A204.1 (cell line): ENCODE measurements at regions not wholly inside any gene's neighbourhood (a gene's known extent, or its start where the extent isn't known, plus 50 kb on each side); places are given as distances from the start of the nearest gene placed in this dataset.

Experiments used
- FAIRE-seq: peaks from 2 replicates; lab custom pipeline; 2012; peaks lifted over from hg19 to GRCh38; lab: Jason Lieb, UNC

DNA sequence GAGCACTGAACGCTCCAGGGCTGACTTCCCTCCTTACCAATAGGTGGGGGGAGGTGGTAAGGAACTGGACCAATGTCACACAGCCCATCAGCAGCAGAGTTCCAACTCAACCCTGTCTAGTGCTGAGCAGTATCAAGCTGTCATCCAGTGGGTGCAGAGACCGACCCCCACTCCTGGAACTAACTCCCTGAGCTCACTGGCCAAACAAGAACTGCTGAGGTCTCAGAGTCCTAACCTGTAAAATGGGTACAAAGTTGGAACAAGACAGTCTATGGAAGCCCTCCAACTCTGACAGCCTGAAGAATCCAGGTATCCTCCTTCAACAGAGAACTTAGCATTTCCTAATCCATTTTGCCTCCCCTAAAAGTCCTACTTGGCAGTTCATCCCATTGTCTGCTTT, 91.1 kb upstream of the CLMN start:
- FAIRE-seq = no peak

DNA sequence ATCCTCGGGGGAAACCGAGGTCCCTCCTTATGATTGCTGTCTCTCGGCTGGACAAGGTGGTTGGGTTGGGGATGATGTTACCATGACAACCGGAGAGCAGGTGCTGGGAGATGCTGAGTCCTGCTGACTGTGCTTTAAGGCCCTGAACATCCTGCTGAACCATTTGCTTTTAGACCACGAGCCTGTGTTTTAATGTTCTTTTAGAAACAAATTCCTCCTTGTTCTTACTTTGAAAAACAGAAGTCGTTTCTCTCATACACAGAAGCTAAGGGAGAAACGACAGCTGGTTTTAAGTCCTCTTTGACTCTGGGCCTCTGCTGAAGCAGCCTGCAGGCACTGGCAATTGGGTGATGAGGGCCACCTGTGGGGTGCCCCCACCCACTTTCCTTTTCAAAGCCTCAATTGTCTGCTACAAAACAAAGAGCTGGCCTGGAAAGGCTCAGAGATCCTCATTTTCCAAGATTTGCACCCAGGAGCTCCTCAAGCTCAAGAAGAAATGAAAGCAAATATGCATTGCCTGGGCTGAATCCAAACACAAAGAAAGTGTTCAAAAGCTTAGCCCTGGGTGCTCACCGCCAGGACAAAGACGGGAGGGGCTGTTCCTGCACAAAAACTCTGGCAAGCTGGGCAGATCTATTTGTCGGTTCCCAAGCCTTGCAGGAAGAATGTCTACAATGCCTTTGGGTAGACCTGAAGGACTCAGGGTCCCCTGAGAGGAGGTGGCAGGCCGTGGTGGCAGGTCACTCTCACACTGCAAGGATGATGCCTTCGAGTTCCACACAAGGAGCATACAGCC, 90.0 kb upstream of the CLMN start:
- no peak for FAIRE-seq

DNA sequence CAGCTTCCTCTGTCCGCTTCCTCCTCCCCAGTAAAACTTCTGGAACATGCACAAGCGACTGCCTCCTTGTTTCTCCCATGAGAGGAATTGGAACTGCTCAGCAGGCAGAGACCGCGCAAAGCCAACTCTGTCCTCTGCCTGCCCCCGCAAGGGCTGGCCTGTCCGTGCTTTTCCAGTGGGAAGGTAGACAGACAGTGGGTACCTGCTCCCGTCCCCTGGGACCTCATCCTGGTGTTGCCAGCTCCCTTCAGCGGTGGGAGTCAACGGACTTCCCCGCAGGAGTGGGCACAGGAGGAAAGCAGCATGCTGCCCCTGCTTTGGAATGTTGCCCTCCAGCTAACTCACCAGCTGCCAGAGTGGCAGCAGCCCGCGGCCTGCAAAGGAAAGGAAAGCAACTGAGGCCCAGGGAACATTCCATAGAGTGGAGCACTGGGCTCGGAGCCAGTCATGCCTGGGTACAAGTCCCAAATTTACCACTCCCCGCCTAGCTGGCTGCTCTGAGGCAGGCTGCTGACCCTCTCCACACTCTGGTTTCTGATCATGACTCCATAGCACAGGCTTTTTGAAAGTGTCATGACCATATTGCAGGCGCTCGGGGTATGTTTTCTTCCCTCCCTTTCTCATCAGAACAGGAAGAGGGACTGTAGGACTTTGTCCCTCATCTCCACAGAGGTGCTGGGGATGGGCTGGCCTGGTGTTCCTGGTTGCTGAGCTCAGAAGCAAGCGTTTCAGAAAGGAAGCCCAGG, 89.2 kb upstream of the CLMN start:
- FAIRE-seq = no peak

DNA sequence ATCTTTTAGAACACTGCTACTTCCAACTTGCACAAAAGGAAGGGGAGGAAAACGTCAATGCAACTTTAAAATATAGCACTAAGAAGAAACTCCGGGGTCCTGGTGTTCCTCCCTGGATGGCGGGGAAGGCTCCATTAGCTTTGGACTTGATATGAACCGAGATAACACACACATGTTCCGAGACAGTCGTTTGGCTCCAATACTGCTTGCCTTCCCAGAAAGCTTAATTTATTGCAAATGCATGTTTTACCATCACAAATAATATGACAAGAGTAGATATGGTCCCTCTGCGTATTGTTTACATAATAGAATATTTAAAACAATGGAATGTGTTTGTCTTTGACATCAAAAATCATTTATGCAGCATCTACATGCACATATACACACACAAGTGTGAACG, 87.6 kb upstream of the CLMN start:
- no peak for FAIRE-seq

DNA sequence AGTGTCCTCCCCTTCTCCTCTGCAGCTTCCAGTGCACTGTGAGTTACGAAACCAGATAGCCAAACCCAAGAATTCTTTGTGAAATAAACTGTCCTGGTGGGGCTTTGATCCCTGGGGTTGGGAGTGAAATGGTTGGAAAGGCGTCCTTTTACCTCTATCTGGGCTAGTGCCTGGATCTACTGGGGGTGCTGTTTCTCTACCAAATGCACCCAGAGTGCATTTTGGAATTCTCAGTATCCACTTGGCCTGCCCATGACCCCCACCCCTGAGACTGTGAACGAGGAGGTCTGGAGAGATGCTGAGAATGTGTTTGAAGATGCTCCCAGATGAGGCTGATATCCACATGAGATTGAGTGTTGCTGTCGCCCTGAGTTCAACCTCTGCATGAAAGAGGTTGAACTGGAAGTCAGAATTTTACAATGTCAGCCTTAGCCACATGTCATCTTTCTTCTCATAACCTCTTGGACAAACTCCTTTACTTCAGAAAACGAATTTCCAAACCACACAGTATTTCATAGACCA, 87.1 kb upstream of the CLMN start:
- FAIRE-seq = no peak

DNA sequence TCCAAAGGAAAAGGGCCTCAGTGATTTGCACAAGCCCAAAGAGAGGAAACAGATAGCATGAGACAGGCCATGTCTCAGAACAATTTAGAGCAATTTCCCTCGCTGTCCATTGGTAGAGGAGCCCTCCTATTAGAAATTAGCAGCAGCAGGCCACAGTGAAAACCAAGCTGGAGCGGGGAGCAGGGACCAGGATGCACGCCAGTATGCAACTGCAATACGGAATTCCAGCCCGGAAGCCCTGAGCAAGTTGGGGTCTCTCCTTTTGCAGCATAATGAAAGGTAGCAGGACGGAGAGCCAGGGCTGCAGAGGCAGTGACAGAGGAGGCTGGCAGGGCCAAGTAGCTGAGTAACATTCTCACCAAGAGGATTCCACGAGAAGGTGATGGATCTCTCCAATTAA, 84.9 kb upstream of the CLMN start:
- no peak for FAIRE-seq

DNA sequence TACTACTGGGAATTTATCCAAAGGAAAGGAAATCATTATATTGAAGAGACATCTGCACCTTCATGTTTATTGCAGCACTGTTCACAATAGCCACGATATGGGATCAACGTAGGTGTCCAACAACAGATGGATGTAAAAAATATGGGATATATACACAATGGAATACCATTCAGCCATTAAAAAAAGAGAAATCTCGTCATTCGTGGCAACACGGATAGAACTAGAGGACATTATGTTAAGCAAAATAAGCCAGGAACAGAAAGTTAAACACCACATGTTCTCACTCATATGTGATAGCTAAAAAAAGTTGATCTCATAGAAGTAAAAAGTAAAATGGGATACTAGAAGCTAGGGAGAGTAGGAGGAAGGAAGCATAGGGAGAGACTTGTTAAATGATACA, 82.9 kb upstream of the CLMN start:
- FAIRE-seq = no peak

DNA sequence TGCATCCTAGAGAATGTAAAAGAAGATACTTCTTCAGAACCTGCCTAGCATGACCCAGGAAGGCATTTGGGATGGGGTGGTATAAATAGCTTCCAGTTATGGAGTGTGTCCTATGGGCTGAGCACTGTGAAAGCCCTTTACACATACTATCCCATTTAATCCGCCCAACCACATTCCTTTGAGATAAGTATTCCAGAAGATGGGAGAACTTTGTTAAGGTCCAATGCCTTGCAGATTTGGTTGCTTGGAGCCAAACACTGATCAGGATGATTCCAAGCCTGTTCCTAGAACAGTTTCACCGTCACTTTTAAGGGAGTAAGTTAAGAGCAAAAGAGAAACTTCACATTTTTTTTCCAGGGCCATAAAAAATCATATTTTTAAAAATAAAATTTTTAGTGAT, 82.5 kb upstream of the CLMN start:
- no peak for FAIRE-seq

DNA sequence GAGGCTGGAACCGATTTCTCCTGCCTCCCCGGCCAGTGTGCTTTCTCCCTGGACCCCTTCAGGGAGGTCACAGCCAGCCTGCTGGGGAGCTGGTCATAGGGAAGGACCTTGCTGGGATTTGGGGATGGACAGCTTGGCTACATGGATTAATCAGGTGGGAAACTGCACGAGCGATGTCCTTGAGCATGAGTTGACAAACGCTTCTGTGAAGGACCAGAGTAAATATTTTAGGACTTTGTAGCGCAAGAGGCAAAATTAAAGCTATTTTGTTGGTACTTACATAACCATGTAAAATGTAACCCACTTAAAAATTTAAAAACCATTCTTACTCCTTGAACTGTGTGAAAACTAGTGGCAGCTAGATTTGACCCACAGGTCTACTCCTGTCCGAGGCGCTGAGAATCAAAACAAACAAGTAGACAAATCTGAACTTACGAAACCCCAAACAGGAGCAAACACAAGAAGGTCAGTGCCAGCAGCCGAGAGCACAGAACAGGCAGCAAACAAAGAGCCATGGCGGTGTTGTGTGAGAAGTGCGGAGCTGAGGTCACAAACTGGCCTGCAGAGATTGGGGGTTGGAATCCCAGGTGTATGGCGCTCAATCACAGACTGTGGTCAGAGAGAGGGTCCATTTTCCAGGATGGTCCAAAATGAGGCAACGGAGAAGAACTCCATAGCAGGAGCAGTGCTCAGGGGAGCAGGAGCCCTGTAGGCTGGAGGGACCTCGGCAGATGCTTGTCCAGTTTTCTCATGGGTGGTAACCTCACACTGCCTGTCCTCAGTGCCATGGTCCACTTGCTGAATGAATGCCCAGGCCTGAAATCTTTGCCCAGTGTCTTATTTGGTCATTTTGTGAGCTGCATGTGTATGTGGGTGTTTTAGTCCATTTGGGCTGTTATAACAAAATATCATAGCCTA, 79.2 kb upstream of the CLMN start:
- FAIRE-seq = no peak

DNA sequence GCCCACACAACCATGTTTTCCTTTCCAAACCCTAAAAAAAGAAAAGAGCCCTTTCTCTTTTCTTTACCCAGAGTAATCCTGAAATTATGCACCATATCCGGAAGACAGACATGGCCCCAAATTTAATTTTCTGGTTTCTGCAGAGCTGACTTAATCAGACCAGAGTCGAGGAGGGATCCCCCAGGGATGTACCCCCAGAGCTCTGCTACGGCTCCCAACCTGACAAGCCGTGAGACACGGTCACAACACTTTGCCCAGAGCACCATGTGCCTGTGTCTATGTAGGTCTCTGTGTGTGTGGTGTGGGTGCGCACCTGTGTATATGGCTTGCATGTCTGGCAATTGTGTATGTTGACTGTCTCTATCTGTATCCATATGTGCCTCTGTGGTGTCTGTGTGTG, 77.6 kb upstream of the CLMN start:
- FAIRE-seq = no peak

DNA sequence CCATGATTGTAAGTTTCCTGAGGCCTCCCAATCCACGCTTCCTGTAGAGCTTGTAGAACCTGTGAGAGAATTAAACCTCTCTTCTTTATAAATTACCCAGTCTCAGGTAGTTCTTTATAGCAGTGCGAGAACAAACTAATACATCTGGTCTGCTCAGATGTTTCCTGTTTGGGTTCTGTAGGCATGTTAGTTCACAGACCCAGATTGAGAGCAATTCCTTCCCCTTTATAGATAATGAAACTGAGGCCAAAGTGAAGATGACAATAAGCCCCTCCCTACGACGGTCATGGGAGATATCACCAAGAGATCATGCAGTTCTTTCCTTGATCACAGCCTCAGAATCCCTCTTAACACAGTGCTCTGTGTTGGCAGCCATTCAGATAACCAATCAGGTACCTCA, 76.5 kb upstream of the CLMN start:
- FAIRE-seq = no peak

DNA sequence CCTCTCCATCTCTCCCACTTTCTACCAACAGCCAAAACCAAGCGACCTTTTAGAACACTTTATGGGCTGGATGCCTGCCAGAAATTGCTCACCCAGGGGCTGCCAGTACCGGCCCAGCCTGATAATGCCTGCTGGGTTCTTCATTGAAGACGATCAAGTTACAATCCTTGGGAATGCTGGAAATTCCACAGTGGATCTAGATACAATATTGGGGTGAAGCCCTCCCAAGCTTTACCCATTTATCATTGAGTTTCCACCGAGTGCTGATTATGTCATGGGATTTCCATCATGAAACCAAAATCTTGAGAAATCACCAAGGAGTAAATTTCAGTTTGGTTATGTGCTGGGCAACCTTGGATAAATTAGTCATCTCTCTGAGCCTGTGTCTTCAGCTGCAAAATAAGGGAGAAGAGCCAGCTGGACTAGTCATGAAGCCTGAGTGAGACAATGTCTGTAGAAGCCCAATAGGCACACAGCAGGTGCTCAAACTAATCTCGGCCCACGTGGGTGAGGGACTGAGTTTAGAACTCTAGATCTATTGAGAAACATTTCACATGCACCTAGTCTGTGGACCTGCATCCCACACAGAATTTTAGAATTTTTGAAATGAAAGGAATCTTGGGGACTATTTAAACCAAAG, 75.5 kb upstream of the CLMN start:
- FAIRE-seq = no peak

DNA sequence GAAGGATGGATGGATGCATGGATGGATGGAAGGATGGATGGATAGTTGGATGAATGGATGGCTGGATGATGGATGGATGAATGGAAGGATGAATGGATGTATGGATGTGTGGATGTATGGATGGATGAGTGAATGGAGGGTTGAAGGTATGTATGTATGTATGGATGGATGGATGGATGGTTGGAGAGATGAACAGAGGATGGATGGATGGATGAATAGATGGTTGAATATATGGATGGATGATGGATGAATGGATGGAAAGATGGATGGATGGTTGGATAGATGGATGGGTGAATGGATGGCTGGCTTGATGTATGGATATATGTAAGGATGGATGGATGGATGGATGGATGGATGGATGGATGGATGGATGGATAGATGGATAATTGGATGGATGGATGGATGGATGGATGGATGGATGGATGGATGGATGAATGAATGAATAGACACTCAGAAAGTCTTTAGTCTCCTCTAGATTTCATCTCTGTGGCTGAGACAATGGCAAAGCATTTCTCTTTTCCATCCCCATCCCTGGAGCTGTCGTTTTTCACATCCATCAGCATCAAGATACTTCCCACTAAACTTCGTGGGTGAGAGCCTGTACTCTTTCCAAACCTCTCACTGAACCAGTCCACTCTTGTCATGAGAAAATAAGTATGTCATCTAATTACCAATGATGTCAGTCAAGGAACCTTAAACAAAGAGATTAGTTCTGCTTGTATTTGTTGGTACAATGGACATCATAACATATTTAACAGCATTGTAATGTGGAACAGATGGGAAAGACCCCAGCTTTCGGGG, 74.8 kb upstream of the CLMN start:
- FAIRE-seq = no peak

DNA sequence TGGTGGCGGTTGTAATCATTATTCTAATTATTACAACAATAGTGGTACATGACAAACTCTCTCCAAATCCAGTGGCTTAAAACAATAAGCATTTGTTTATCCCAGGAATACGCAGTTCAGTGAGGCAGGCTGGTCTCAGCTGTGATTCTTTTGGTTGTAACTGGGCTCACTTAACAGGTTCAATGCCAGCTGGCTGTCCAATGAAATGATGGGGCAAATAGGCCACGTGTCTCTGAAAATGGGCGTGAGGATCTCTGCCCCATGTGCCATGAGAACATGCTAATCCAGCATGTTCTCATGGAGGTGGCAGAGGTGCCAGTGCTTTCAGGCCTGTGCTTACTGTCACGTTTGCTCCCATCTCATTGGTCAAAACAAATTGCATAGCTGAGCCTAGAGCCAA, 73.1 kb upstream of the CLMN start:
- FAIRE-seq = no peak

DNA sequence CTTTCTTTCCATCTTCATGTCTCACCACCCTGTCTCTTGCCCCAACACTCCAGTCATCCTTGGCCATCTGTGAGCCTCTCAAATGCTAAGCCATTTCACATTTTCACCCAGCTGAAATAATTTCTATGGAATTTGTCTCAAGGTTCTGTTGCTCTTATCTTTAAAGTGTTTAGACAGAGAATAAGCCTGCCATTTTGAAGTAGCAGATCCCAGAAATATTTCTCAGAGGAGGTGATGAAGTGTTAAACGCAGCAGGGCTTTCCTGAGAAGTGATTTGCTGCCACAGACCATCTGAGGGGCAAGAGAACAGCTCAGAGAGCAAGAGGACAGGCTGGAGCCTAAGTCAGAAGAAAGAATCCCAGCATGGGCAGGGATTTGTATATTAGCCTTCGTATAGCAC, 71.6 kb upstream of the CLMN start:
- no peak for FAIRE-seq

DNA sequence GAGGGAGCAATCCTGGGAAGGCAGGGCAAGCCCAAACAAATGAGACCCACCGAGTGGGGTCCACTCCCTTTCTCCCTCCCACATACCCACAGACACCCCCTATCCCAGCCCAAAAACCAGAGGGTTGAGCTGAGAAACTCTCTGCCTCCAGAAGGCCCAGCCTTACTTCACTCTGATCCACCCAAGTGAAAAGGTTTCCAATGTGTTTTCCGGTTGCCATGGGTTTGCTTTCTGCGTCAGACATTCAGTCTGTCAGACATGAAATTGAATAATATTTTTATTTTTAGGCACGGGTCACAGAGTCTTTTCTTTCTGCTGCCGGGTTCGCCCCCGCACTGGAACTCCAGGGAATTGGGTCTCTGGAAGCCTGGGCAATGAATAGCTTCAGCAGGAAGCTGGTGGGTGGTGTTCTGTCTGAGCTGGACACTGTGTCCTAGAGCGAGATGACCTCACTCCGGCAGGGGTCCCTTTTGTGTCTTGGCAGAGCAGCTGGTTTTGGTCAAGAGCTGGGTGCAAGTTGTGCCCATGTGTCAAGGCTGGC, 69.8 kb upstream of the CLMN start:
- FAIRE-seq = no peak

DNA sequence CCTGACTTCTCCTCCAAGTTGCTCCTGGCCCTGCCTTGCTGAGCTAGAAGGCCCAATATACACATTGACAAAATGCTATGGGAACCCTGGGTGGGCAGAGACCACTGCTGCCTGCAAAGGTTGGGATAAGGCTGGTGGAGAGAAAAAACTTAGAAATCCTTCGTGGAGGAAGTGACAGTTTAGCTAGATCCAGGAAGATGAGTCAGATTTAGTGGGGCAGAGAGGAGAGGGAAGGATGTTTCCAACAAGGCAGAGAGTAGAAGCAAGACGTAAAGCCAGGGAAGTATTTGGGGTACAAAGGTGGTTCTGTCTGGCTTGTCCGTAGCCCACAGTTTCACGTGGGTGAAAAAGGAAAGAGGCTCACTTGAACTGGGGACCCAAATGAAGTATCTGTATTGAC, 69.0 kb upstream of the CLMN start:
- FAIRE-seq = no peak

DNA sequence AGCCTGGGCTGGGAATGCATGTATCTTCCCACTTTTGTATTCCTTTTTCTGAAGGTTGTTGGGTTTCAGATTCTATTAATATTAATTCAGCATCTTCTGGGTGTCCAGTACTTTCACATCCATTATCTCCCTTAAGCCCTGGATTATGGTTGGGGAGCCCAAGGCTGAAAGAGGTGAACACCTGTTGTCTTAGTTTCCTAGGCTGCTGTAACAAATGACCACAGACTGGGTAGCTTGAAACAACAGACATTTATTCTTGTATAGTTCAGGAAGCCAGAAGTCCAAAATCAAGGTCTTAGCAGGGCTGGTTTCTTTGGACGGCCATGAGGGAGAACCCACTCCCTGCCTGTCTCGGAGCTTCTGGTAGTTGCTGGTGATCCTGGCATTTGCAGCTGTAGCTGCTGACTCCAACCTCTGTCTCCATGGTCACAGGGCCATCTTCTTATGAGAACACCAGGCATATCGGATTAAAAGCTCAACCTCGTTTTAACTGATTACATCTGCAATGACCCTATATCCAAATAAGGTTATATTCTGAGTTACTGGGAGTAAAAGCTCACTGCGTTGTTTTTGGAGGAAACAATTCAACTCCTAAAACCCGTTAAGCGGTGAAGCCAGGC, 68.2 kb upstream of the CLMN start:
- no peak for FAIRE-seq

DNA sequence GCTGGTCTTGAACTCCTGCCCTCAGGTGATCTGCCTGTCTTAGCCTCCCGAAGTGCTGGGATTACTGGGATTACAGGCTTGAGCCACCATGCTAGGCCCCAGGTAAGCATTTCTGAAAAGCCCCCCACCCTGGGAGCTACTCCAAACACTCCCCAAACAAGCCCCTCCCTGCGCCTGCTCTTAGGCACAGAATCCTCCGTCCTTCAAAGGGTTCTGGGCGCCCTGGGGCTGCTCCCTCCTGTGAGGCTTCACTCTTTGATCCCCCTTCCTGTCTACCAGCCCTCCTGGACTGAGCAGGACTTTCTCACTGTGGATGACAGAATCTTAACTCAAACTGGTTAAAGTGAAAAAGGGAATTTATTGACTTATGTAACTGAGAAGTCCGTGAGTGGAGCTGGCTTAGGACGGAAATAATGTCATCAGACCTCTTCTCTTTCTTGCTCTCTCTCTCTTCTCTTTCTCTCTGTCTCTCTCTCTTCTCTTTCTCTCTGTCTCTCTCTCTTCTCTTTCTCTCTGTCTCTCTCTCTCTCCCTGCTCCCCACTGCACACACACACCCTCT, 66.9 kb upstream of the CLMN start:
- no peak for FAIRE-seq

DNA sequence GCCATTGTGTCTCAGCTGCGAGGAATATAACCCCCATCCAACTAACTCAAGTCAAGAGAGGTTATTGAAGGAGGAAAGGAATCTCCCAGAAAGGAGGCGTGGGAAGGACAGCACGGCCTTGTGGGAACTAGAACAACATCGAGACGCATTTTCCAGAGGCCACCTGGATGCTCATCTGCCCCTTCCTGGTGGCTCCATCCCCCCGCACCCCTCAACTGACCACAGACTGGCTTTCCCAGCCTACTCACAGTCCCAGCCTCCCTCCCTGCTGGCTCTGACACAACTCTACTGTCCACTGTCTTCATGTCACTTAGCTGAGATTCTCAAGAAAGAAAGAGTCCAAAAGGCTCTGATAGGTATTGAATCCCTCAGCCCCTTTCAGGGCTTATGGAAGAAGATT, 66.0 kb upstream of the CLMN start:
- FAIRE-seq = no peak
